ENCODE measurements at regions not wholly inside any gene's neighbourhood (a gene's known extent, or its start where the extent isn't known, plus 50 kb on each side); places are given as distances from the start of the nearest gene placed in this dataset.

DNA sequence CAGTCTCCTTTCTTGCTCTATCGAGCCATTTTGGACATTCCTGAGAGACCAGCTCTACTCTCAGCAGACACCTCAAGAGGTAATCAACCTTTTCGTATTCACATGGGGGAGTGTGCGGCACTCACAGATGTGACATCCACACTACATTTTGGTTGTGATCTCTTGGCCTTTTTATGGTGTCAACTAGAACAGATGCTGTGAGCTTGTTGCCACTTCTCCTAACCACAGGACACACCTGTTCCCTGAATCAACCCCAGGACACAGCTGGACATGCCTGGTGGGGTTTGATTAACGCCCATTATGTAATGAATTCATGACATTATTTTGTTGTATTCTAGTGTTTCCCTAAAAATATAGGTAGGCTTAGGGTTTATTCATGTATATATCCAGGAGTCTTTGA, 1143.6 kb downstream of the TMEM121 start:
- TF ChIP-seq, protein P1, sequence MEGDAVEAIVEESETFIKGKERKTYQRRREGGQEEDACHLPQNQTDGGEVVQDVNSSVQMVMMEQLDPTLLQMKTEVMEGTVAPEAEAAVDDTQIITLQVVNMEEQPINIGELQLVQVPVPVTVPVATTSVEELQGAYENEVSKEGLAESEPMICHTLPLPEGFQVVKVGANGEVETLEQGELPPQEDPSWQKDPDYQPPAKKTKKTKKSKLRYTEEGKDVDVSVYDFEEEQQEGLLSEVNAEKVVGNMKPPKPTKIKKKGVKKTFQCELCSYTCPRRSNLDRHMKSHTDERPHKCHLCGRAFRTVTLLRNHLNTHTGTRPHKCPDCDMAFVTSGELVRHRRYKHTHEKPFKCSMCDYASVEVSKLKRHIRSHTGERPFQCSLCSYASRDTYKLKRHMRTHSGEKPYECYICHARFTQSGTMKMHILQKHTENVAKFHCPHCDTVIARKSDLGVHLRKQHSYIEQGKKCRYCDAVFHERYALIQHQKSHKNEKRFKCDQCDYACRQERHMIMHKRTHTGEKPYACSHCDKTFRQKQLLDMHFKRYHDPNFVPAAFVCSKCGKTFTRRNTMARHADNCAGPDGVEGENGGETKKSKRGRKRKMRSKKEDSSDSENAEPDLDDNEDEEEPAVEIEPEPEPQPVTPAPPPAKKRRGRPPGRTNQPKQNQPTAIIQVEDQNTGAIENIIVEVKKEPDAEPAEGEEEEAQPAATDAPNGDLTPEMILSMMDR (conservative IDR thresholded peaks at IDR 0.05 in 1 of 2, IDR thresholded peaks at IDR 0.05 in 1 of 2; ENCODE audit: low read depth in 1 of 2, low read length in 2 of 2), result no peak
- TF ChIP-seq EZH2 (IDR thresholded peaks at IDR 0.05; ENCODE audit: low read length, missing control alignments), result no peak
